ENCODE measurements at regions not wholly inside any gene's neighbourhood (a gene's known extent, or its start where the extent isn't known, plus 50 kb on each side); places are given as distances from the start of the nearest gene placed in this dataset.

- FAIRE-seq (no peak), DNase-seq (ENCODE audit: insufficient read length, low spot score) (no peak)
- TF ChIP-seq POLR2A (IDR thresholded peaks at IDR 0.05; ENCODE audit: low read depth, low read length): no peak
These were observed 102.1 kb downstream of the DYRK2 start for GRCh38 chr12:67750513-67751183.

GRCh38 chr12:67751381-67751928 lies 102.9 kb downstream of the DYRK2 start:
- DNase-seq (ENCODE audit: insufficient read length, low spot score) (no peak), FAIRE-seq (no peak)
- no peak for TF ChIP-seq POLR2A (IDR thresholded peaks at IDR 0.05; ENCODE audit: low read depth, low read length)

GRCh38 chr12:67752226-67752732 lies 103.7 kb downstream of the DYRK2 start:
- TF ChIP-seq POLR2A (IDR thresholded peaks at IDR 0.05; ENCODE audit: low read depth, low read length): no peak
- no peak for DNase-seq (ENCODE audit: insufficient read length, low spot score)
- no peak for FAIRE-seq

- DNase-seq (ENCODE audit: insufficient read length, low spot score) (no peak), FAIRE-seq (no peak)
- no peak for TF ChIP-seq POLR2A (IDR thresholded peaks at IDR 0.05; ENCODE audit: low read depth, low read length)
These were observed 106.6 kb downstream of the DYRK2 start for GRCh38 chr12:67754933-67755697.

- DNase-seq (ENCODE audit: insufficient read length, low spot score): no peak
- FAIRE-seq: no peak
- no peak for TF ChIP-seq POLR2A (IDR thresholded peaks at IDR 0.05; ENCODE audit: low read depth, low read length)
These were observed 109.1 kb downstream of the DYRK2 start for GRCh38 chr12:67757651-67758050.

- FAIRE-seq (no peak), DNase-seq (ENCODE audit: insufficient read length, low spot score) (no peak)
- TF ChIP-seq POLR2A (IDR thresholded peaks at IDR 0.05; ENCODE audit: low read depth, low read length): no peak
These were observed 109.6 kb downstream of the DYRK2 start for GRCh38 chr12:67758119-67758518.

- TF ChIP-seq POLR2A (IDR thresholded peaks at IDR 0.05; ENCODE audit: low read depth, low read length): no peak
- FAIRE-seq: no peak
- DNase-seq (ENCODE audit: insufficient read length, low spot score): no peak
These were observed 110.0 kb downstream of the DYRK2 start for GRCh38 chr12:67758521-67758920.

- FAIRE-seq (no peak), DNase-seq (ENCODE audit: insufficient read length, low spot score) (no peak)
- no peak for TF ChIP-seq POLR2A (IDR thresholded peaks at IDR 0.05; ENCODE audit: low read depth, low read length)
These were observed 111.3 kb downstream of the DYRK2 start for GRCh38 chr12:67759829-67760228.

- TF ChIP-seq POLR2A (IDR thresholded peaks at IDR 0.05; ENCODE audit: low read depth, low read length): no peak
- DNase-seq (ENCODE audit: insufficient read length, low spot score) (no peak), FAIRE-seq (no peak)
These were observed 112.2 kb downstream of the DYRK2 start for GRCh38 chr12:67760586-67761275.

GRCh38 chr12:67761566-67761965 lies 113.0 kb downstream of the DYRK2 start:
- no peak for FAIRE-seq

GRCh38 chr12:67764055-67764454 lies 115.5 kb downstream of the DYRK2 start:
- FAIRE-seq: no peak
- no peak for DNase-seq (ENCODE audit: insufficient read length, low spot score)
- TF ChIP-seq POLR2A (IDR thresholded peaks at IDR 0.05; ENCODE audit: low read depth, low read length): no peak

More at GRCh38 chr12:67761566-67761965, 113.0 kb downstream of the DYRK2 start:
- no peak for DNase-seq (ENCODE audit: insufficient read length, low spot score)
- no peak for TF ChIP-seq POLR2A (IDR thresholded peaks at IDR 0.05; ENCODE audit: low read depth, low read length)

- DNase-seq (ENCODE audit: insufficient read length, low spot score) (no peak), FAIRE-seq (no peak)
- no peak for TF ChIP-seq POLR2A (IDR thresholded peaks at IDR 0.05; ENCODE audit: low read depth, low read length)
These were observed 116.5 kb downstream of the DYRK2 start for GRCh38 chr12:67764946-67765619.

Measured in H54 (cell line).